Pancreas (tissue), 10 donors: ENCODE measurements at regions not wholly inside any gene's neighbourhood (a gene's known extent, or its start where the extent isn't known, plus 50 kb on each side); places are given as distances from the start of the nearest gene placed in this dataset.
A peak's percentile ranks its signal among the peaks of the same experiment; 100 is the strongest.

ENCODE experiments used
- ATAC-seq, 4 donors: fragments of 200-7000 bp; cut with Tn5 transposase; one replicate each; pipeline versions ENCODE4 v1.8.0 to v1.9.1; 2020; ENCODE audit warnings: mild to moderate bottlenecking in 4 of 4, moderate library complexity in 4 of 4
- DNase-seq, 6 donors: peaks; one replicate each; pipeline ENCODE4 v3.0.0-alpha.2; 2020
- FAIRE-seq: peaks from 2 replicates; lab custom pipeline; 2012; peaks lifted over from hg19 to GRCh38; lab: Jason Lieb, UNC
- H3K27ac ChIP-seq, 4 donors: fragments of 200-600 bp; sonication (generic); 1 replicate in 3 of 4; 2 replicates in 1 of 4; pipeline versions ENCODE4 v1.5.0 to v1.8.0; 2020
- H3K27me3 ChIP-seq, 4 donors: fragments of 200-600 bp; one replicate each; pipeline ENCODE4 v1.8.0; 2021
- H3K36me3 ChIP-seq, 3 donors: fragments of 200-600 bp; sonication (generic) in 1 of 3; one replicate each; pipeline versions ENCODE4 v1.5.0 to v1.8.0; 2020 to 2021
- H3K4me1 ChIP-seq, 3 donors: fragments of 200-600 bp; one replicate each; pipeline ENCODE4 v1.8.0; 2021
- H3K4me3 ChIP-seq, 4 donors: fragments of 200-600 bp; sonication (generic) in 2 of 4; one replicate each; pipeline versions ENCODE4 v1.5.0 to v1.8.0; 2020 to 2021
- H3K9me3 ChIP-seq, 4 donors: fragments of 200-600 bp; one replicate each; pipeline ENCODE4 v1.8.0; 2021
- CTCF ChIP-seq, 4 donors: fragments of 200-600 bp; sonication (generic) in 3 of 4; IDR thresholded peaks; one replicate each; pipeline versions ENCODE4 v1.5.0 to v1.8.0; 2021; ENCODE audit warnings: antibody characterized with exemption in 4 of 4
- WGBS, 2 donors: extraction: QIAGEN DNeasy Blood & Tissue Kit; methylation state at CpG; one replicate each; pipeline ENCODE4 v1.1.7; 2013; 5-methylcytosine and 5-hydroxymethylcytosine counted together
- intact Hi-C, 3 donors: fragments of 100-400 bp; cut with DNase I; formaldehyde crosslinking; loops; one replicate each; pipeline versions ENCODE4 v1.11.1 to v1.14.2; 2022
- donor health status: healthy with polysubstance abuse.
- donor health status: DM: no; HTN: no; CAD: no; lungs with moderate emphysema.
- donor health status: DM: no; HTN: no; CAD: no.
- donor health status: control.
- donor health status: control.
- donor health status: Bipolar disorder and iron deficiency.
- donor health status: DM: yes; HTN: yes; CAD: no.
- donor health status: DM: no; HTN: no; CAD: no.
- donor health status: DM: no; HTN: no; CAD: no.
- donor health status: DM: yes; HTN: yes; CAD: no.

GRCh38 chr6:18062733-18063132 is 59.7 kb downstream of the NHLRC1 start:
- Histone ChIP-seq H3K9me3 (no peaks in the 10 kb centered on the region), H3K27ac (no peak overlapping the region), H3K36me3 (no peaks in the 10 kb centered on the region), H3K4me1 (peaks cover 0 to 10% (median 7%) of the 10 kb centered on the region in 3 donors), H3K4me3 (no peak overlapping the region), H3K27me3 (no peaks in the 10 kb centered on the region)
- intact Hi-C loops, result no loop called here
- peak in 3 of 6 donors; percentile 22 to 40 (median 38) for DNase-seq
- no peak for TF ChIP-seq CTCF (IDR thresholded peaks at IDR 0.05)
- FAIRE-seq, result no peak
- ATAC-seq, result peak; percentile 87 to 99 (median 96)
- 15 to 39% methylated on average over 1 of the region's 1 CpG for WGBS, 2 donors

- Histone ChIP-seq H3K9me3 (no peaks in the 10 kb centered on the region), H3K4me3 (no peak overlapping the region), H3K36me3 (no peaks in the 10 kb centered on the region), H3K27ac (no peak overlapping the region), H3K27me3 (no peaks in the 10 kb centered on the region), H3K4me1 (peaks cover 0 to 13% (median 7%) of the 10 kb centered on the region in 3 donors)
- intact Hi-C loops, result no loop called here
- WGBS, 2 donors, result 58 to 62% methylated on average over 5 of the region's 5 CpGs
- no peak for ATAC-seq
- DNase-seq, result no peak
- no peak for TF ChIP-seq CTCF (IDR thresholded peaks at IDR 0.05)
- FAIRE-seq, result no peak
Observed at GRCh38 chr6:18058429-18058828, 64.0 kb downstream of the NHLRC1 start.

GRCh38 chr6:18055714-18056382 is 66.6 kb downstream of the NHLRC1 start:
- Histone ChIP-seq H3K36me3 (no peaks in the 10 kb centered on the region), H3K27ac (no peak overlapping the region), H3K4me1 (peaks cover 0 to 5% (median 0%) of the 10 kb centered on the region in 3 donors), H3K27me3 (no peaks in the 10 kb centered on the region), H3K9me3 (no peaks in the 10 kb centered on the region), H3K4me3 (no peak overlapping the region)
- FAIRE-seq, result no peak
- no peak for TF ChIP-seq CTCF (IDR thresholded peaks at IDR 0.05)
- no peak for ATAC-seq
- intact Hi-C loops, result no loop called here
- DNase-seq, result no peak
- WGBS, 2 donors, result 96 to 98% methylated on average over 4 of the region's 4 CpGs

GRCh38 chr6:18055098-18055497 is 67.4 kb downstream of the NHLRC1 start:
- intact Hi-C loops, result no loop called here
- Histone ChIP-seq H3K4me3 (no peak overlapping the region), H3K27me3 (no peaks in the 10 kb centered on the region), H3K36me3 (no peaks in the 10 kb centered on the region), H3K27ac (no peak overlapping the region), H3K4me1 (peaks cover 0 to 5% (median 0%) of the 10 kb centered on the region in 3 donors), H3K9me3 (no peaks in the 10 kb centered on the region)
- FAIRE-seq (no peak), ATAC-seq (no peak), DNase-seq (no peak)
- TF ChIP-seq CTCF (IDR thresholded peaks at IDR 0.05), result no peak
